ENCODE measurements at regions not wholly inside any gene's neighbourhood (a gene's known extent, or its start where the extent isn't known, plus 50 kb on each side); places are given as distances from the start of the nearest gene placed in this dataset.

- no peak for TF ChIP-seq BCL11A (IDR thresholded peaks at IDR 0.05; ENCODE audit: low read depth, low read length)
- TF ChIP-seq RELA (IDR thresholded peaks at IDR 0.05; ENCODE audit: borderline replicate concordance, partially characterized antibody) = no peak
- TF ChIP-seq HDAC2 (IDR thresholded peaks at IDR 0.05) = no peak
- TF ChIP-seq ZNF622 (IDR thresholded peaks at IDR 0.05) = no peak
- TF ChIP-seq NR2C2 (IDR thresholded peaks at IDR 0.05; ENCODE audit: borderline replicate concordance, control insufficient read depth, insufficient read length, low read depth) = no peak
- TF ChIP-seq CHD4 (IDR thresholded peaks at IDR 0.05) = no peak
Measured at GRCh38 chr2:59896499-59897245, 656.8 kb downstream of the BCL11A start (continued).

- intact Hi-C loops (cut with micrococcal nuclease; ENCODE audit: unreplicated experiment) = no loop called here
Measured at GRCh38 chr2:59893612-59894011, 659.8 kb downstream of the BCL11A start.

More at GRCh38 chr2:59893612-59894011, 659.8 kb downstream of the BCL11A start:
- in situ Hi-C loops (cut with MboI) = no loop called here
- RAD21 ChIA-PET (ENCODE audit: unreplicated experiment) = no interaction called here
- POLR2A ChIA-PET = no interaction called here
- SMC1A ChIA-PET (ENCODE audit: uncharacterized antibody, unreplicated experiment) = no interaction called here
- no peaks in the 10 kb centered on the region for H3K4me1 ChIP-seq (ENCODE audit: control insufficient read depth, insufficient read depth, low read length)
- 0 out of 4 replicates have a peak, but pooled peaks cover 0 to 2% of the 10 kb centered on the region in 2 experiments for H3K27me3 ChIP-seq (replicated peaks in 1 of 2; ENCODE audit: control insufficient read depth in 2 of 2, insufficient read depth in 2 of 2, low read length in 1 of 2)
- H3K9ac ChIP-seq (ENCODE audit: control insufficient read depth, insufficient read depth, low read length) = no peak overlapping the region
- ATAC-seq = no peak
- H2AFZ ChIP-seq (ENCODE audit: control insufficient read depth, low read depth, low read length) = no peak overlapping the region
- TF ChIP-seq IRF4 (IDR thresholded peaks at IDR 0.05; ENCODE audit: low read depth, low read length) (no peak), ZBTB4 (CRISPR knock-in tag; IDR thresholded peaks at IDR 0.05) (no peak), SMC3 (IDR thresholded peaks at IDR 0.05; ENCODE audit: borderline replicate concordance, low read length) (no peak), BRCA1 (IDR thresholded peaks at IDR 0.05; ENCODE audit: low read depth, low read length) (no peak), TBL1XR1 (IDR thresholded peaks at IDR 0.05; ENCODE audit: low read depth, low read length) (no peak), CBX3 (IDR thresholded peaks at IDR 0.05; ENCODE audit: borderline replicate concordance, low read depth) (no peak), KDM1A (IDR thresholded peaks at IDR 0.05; ENCODE audit: borderline replicate concordance) (no peak), CHD2 (IDR thresholded peaks at IDR 0.05; ENCODE audit: borderline replicate concordance, low read depth, low read length) (no peak), EED (IDR thresholded peaks at IDR 0.05; ENCODE audit: low read depth) (no peak), SPI1 (IDR thresholded peaks at IDR 0.05; ENCODE audit: borderline replicate concordance, insufficient read depth, low read depth, low read length) (no peak), HSF1 (IDR thresholded peaks at IDR 0.05; ENCODE audit: low read depth, low read length) (no peak), SKIL (IDR thresholded peaks at IDR 0.05; ENCODE audit: low read depth, poor library complexity, severe bottlenecking) (no peak), ESRRA (IDR thresholded peaks at IDR 0.05; ENCODE audit: low read length) (no peak)
- WGBS (ENCODE audit: insufficient coverage, insufficient replicate concordance, low lambda C conversion rate, missing lambda C conversion rate) = 0% methylated on average over 2 of the region's 2 CpGs
- no peak for DNase-seq (ENCODE audit: low read depth, low spot score)
- no peaks in the 10 kb centered on the region; the same call in 2 of the 3 replicates for H3K9me3 ChIP-seq (replicated peaks; ENCODE audit: control insufficient read depth, insufficient read depth, low read length)
- FAIRE-seq = no peak
- H3K4me3 ChIP-seq = no peak overlapping the region
- CTCF ChIA-PET = no interaction called here
- no TSS peak for BruUV-seq (replicated peaks)
- no peak overlapping the region for H3K27ac ChIP-seq (ENCODE audit: control insufficient read depth, insufficient read depth)
- H3K79me2 ChIP-seq (ENCODE audit: control insufficient read depth, insufficient read depth, low read length) = no peaks in the 10 kb centered on the region
- H4K20me1 ChIP-seq (ENCODE audit: control insufficient read depth, insufficient read depth) = no peaks in the 10 kb centered on the region
- no peaks in the 10 kb centered on the region for H3K36me3 ChIP-seq (ENCODE audit: control insufficient read depth in 2 of 2, insufficient read depth in 2 of 2, low read length in 1 of 2)
- H3K4me2 ChIP-seq (ENCODE audit: control insufficient read depth, insufficient read depth) = no peak overlapping the region

All from GM12878 (cell line).